ENCODE measurements at regions not wholly inside any gene's neighbourhood (a gene's known extent, or its start where the extent isn't known, plus 50 kb on each side); places are given as distances from the start of the nearest gene placed in this dataset.

DNA sequence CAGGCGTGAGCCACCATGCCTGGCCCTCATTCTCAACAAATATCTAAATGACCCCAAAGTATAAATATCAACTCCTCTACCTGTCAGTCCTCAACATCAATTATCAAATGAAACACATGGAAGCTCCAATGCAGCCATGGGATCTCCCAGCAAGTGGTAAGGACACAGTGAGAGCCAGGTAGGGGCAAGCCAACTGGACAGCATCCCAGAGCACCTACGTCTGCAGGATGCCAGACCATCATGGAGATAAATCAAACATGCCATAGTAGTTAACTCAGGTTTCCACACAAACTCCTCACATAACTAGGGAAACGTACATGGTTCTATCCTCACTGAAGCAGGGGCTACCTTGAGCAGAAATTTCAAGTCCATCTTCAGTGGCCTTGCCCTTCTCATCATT lies 159.9 kb upstream of the MED14 start:
- TF ChIP-seq, protein P1, sequence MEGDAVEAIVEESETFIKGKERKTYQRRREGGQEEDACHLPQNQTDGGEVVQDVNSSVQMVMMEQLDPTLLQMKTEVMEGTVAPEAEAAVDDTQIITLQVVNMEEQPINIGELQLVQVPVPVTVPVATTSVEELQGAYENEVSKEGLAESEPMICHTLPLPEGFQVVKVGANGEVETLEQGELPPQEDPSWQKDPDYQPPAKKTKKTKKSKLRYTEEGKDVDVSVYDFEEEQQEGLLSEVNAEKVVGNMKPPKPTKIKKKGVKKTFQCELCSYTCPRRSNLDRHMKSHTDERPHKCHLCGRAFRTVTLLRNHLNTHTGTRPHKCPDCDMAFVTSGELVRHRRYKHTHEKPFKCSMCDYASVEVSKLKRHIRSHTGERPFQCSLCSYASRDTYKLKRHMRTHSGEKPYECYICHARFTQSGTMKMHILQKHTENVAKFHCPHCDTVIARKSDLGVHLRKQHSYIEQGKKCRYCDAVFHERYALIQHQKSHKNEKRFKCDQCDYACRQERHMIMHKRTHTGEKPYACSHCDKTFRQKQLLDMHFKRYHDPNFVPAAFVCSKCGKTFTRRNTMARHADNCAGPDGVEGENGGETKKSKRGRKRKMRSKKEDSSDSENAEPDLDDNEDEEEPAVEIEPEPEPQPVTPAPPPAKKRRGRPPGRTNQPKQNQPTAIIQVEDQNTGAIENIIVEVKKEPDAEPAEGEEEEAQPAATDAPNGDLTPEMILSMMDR (IDR thresholded peaks at IDR 0.05), result no peak
- no peak for TF ChIP-seq POLR2A (IDR thresholded peaks at IDR 0.05)

All from thyroid gland (tissue), 4 donors.